CD14-positive monocyte (primary cell): ENCODE measurements at regions not wholly inside any gene's neighbourhood (a gene's known extent, or its start where the extent isn't known, plus 50 kb on each side); places are given as distances from the start of the nearest gene placed in this dataset.

Experiments
- DNase-seq, 3 donors: peaks; one replicate each; pipeline ENCODE4 v3.0.0-alpha.2; 2011 to 2022
- H2AFZ ChIP-seq: 2 replicates; pipeline ENCODE4 v1.6.0; 2012; ENCODE audit warnings: mild to moderate bottlenecking, low read depth, low read length, inconsistent platforms; ENCODE audit not compliant: insufficient read depth, poor library complexity, severe bottlenecking
- H3K27ac ChIP-seq, 2 donors: 1 replicate in 1 of 2; 2 replicates in 1 of 2; pipeline ENCODE4 v1.5.1; 2012 to 2013; ENCODE audit warnings: low read length in 2 of 2, control low read depth in 1 of 2, inconsistent platforms in 1 of 2, low read depth in 1 of 2, mild to moderate bottlenecking in 1 of 2
- H3K27me3 ChIP-seq, 2 donors: one replicate each; pipeline versions ENCODE4 v1.6.0 to v1.6.1; 2011 to 2013; ENCODE audit warnings: low read length in 2 of 2; ENCODE audit not compliant: control insufficient read depth in 2 of 2, insufficient read depth in 2 of 2
- H3K36me3 ChIP-seq, 2 donors: replicated peaks in 1 of 2; 1 replicate in 1 of 2; 2 replicates in 1 of 2; pipeline versions ENCODE4 v1.5.1 to v1.6.1; 2012 to 2013; ENCODE audit warnings: low read length in 2 of 2, control low read depth in 1 of 2, inconsistent platforms in 1 of 2, mild to moderate bottlenecking in 1 of 2; ENCODE audit not compliant: insufficient read depth in 2 of 2, control insufficient read depth in 1 of 2
- H3K4me1 ChIP-seq, 2 donors: 1 replicate in 1 of 2; 2 replicates in 1 of 2; pipeline versions ENCODE4 v1.5.1 to v1.6.1; 2012 to 2013; ENCODE audit warnings: low read length in 2 of 2, control low read depth in 1 of 2, inconsistent platforms in 1 of 2, mild to moderate bottlenecking in 1 of 2, moderate library complexity in 1 of 2; ENCODE audit not compliant: insufficient read depth in 2 of 2, control insufficient read depth in 1 of 2
- H3K4me2 ChIP-seq: replicated peaks from 2 replicates; pipeline ENCODE3; 2012; ENCODE audit warnings: low read length, moderate library complexity, mild to moderate bottlenecking; ENCODE audit not compliant: poor library complexity, severe bottlenecking; ENCODE audit errors: extremely low read depth
- H3K4me3 ChIP-seq, 3 experiments: fragments of 200-600 bp in 1 of 3; sonication (generic) in 1 of 3; replicated peaks in 1 of 3; 1 replicate in 2 of 3; 2 replicates in 1 of 3; pipeline ENCODE4 v1.5.1; 2011 to 2013; ENCODE audit warnings: low read length in 3 of 3, mild to moderate bottlenecking in 3 of 3, control low read depth in 2 of 3, low read depth in 2 of 3, inconsistent platforms in 1 of 3, moderate library complexity in 1 of 3
- H3K79me2 ChIP-seq: 2 replicates; pipeline ENCODE4 v1.6.0; 2012; ENCODE audit warnings: mild to moderate bottlenecking, control low read depth, inconsistent platforms, low read length, moderate library complexity; ENCODE audit not compliant: insufficient read depth
- H3K9ac ChIP-seq: 2 replicates; pipeline ENCODE4 v1.6.0; 2017; ENCODE audit warnings: low read length, mild to moderate bottlenecking; ENCODE audit not compliant: insufficient read depth, poor library complexity, severe bottlenecking
- H3K9me3 ChIP-seq, 2 donors: replicated peaks in 1 of 2; 1 replicate in 1 of 2; 2 replicates in 1 of 2; pipeline versions ENCODE4 v1.5.1 to v1.6.1; 2012 to 2013; ENCODE audit warnings: low read length in 2 of 2, control low read depth in 1 of 2; ENCODE audit not compliant: control insufficient read depth in 1 of 2, insufficient read depth in 1 of 2
- H4K20me1 ChIP-seq: 2 replicates; pipeline ENCODE4 v1.6.0; 2012; ENCODE audit warnings: mild to moderate bottlenecking, low read length, control low read depth, moderate library complexity; ENCODE audit not compliant: insufficient read depth
- H3K27ac Mint-ChIP-seq, 7 donors: one replicate each; pipeline ENCODE4 v1.8.0; 2020; ENCODE audit warnings: mild to moderate bottlenecking in 7 of 7, mixed read lengths in 7 of 7, moderate library complexity in 6 of 7, inconsistent platforms in 2 of 7
- H3K27me3 Mint-ChIP-seq, 3 donors: one replicate each; pipeline ENCODE4 v1.8.0; 2021 to 2022; ENCODE audit warnings: low read depth in 3 of 3, mild to moderate bottlenecking in 3 of 3, mixed read lengths in 3 of 3, moderate library complexity in 3 of 3, inconsistent platforms in 1 of 3
- H3K36me3 Mint-ChIP-seq, 2 donors: one replicate each; pipeline ENCODE4 v1.8.0; 2020; ENCODE audit warnings: mixed read lengths in 2 of 2, inconsistent platforms in 1 of 2, mild to moderate bottlenecking in 1 of 2
- H3K4me1 Mint-ChIP-seq: one replicate; pipeline ENCODE4 v1.8.0; 2020; ENCODE audit warnings: mild to moderate bottlenecking, mixed read lengths
- H3K4me3 Mint-ChIP-seq, 2 donors: one replicate each; pipeline ENCODE4 v1.8.0; 2020; ENCODE audit warnings: mild to moderate bottlenecking in 2 of 2, mixed read lengths in 2 of 2, moderate library complexity in 1 of 2
- H3K9me3 Mint-ChIP-seq, 7 donors: one replicate each; pipeline ENCODE4 v1.8.0; 2020 to 2022; ENCODE audit warnings: mixed read lengths in 7 of 7, mild to moderate bottlenecking in 6 of 7, moderate library complexity in 6 of 7, inconsistent platforms in 2 of 7
- WGBS: methylation state at CpG from one replicate; pipeline ENCODE4 v1.1.5; 2013; ENCODE audit warnings: missing lambda C conversion rate; ENCODE audit not compliant: insufficient coverage; 5-methylcytosine and 5-hydroxymethylcytosine counted together
- intact Hi-C, 2 donors: fragments of 100-400 bp; cut with micrococcal nuclease; formaldehyde crosslinking; loops; one replicate each; pipeline versions ENCODE4 v1.15.0 to v1.15.1; 2023
- TF ChIP-seq, protein P1 (sequence below): fragments of 200-600 bp; IDR thresholded peaks from one replicate; pipeline ENCODE4 v1.8.0; 2022; ENCODE audit warnings: antibody characterized with exemption, mild to moderate bottlenecking

DNA sequence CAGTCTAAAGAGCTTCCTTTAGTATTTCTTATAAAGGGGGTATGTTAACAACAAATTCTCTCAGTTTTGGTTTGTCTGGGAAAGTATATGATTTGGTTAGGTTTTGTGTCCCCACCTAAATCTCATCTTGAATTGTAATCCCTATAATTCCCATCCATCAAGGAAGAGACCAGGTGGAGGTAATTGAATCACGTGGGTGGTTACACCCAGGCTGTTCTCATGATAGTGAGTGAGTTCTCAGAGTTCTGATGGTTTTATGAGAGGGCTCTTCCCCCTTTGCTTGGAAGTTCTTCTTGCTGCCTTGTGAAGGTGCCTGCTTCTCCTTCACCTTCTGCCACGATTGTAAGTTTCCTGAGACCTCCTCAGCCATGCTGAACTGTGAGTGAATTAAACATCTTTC lies 109.1 kb downstream of the MACIR start:
- H3K9me3 Mint-ChIP-seq: peaks cover 0 to 6% (median 2%) of the 10 kb centered on the region in 7 donors
- no peak overlapping the region for H3K27ac ChIP-seq
- no peak overlapping the region for H2AFZ ChIP-seq
- WGBS: no CpG with 5 or more reads among the region's 2 CpGs
- H3K27ac Mint-ChIP-seq: no peak overlapping the region
- H3K27me3 ChIP-seq: no peaks in the 10 kb centered on the region
- no peak overlapping the region for H3K4me3 Mint-ChIP-seq
- intact Hi-C loops: no loop called here
- H3K4me1 Mint-ChIP-seq: no peaks in the 10 kb centered on the region
- H4K20me1 ChIP-seq: no peaks in the 10 kb centered on the region
- H3K79me2 ChIP-seq: no peaks in the 10 kb centered on the region
- no peaks in the 10 kb centered on the region for H3K36me3 Mint-ChIP-seq
- TF ChIP-seq, protein P1, sequence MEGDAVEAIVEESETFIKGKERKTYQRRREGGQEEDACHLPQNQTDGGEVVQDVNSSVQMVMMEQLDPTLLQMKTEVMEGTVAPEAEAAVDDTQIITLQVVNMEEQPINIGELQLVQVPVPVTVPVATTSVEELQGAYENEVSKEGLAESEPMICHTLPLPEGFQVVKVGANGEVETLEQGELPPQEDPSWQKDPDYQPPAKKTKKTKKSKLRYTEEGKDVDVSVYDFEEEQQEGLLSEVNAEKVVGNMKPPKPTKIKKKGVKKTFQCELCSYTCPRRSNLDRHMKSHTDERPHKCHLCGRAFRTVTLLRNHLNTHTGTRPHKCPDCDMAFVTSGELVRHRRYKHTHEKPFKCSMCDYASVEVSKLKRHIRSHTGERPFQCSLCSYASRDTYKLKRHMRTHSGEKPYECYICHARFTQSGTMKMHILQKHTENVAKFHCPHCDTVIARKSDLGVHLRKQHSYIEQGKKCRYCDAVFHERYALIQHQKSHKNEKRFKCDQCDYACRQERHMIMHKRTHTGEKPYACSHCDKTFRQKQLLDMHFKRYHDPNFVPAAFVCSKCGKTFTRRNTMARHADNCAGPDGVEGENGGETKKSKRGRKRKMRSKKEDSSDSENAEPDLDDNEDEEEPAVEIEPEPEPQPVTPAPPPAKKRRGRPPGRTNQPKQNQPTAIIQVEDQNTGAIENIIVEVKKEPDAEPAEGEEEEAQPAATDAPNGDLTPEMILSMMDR: no peak
- H3K27me3 Mint-ChIP-seq: peaks cover 0 to 3% (median 0%) of the 10 kb centered on the region in 3 donors
- no peak overlapping the region for H3K4me2 ChIP-seq
- DNase-seq: no peak
- H3K9me3 ChIP-seq: no peaks in the 10 kb centered on the region
- no peaks in the 10 kb centered on the region for H3K4me1 ChIP-seq
- no peak overlapping the region for H3K9ac ChIP-seq
- H3K36me3 ChIP-seq: no peaks in the 10 kb centered on the region
- no peak overlapping the region for H3K4me3 ChIP-seq

DNA sequence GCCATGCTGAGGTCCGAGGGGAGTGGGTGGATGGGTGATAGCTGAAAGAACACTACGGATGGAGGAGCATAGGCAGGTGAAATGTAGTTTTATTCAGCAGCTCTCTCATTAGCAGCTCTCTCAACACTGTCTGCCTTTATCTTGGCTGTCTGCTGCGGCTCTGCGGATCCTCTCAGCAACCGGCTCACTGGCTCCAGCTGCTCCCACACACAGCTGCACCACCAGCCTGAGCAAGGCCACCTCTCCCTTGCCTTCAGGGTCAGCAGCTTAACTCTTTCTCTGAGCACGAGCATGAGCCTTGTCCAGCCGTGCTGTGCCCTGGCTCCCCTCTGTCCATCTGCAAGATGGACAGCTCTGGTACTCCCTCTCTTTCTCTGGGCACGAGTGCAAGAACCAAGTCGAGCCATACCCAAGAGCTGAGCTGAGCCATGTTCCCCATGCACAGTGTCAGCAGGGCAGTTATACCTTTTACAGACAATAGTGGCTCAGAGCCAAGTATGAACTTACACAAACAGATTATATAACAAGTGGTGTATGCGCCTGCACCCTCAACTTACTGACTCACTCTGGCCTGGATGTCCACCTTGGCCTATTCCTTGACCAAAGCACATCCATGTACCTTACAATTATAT lies 108.5 kb downstream of the MACIR start:
- no peak overlapping the region for H3K9ac ChIP-seq
- no peak overlapping the region for H3K27ac Mint-ChIP-seq
- no peaks in the 10 kb centered on the region for H3K36me3 Mint-ChIP-seq

More for the DNA sequence above, 108.5 kb downstream of the MACIR start:
- no peak overlapping the region for H2AFZ ChIP-seq
- TF ChIP-seq, protein P1: no peak
- H3K4me3 ChIP-seq: no peak overlapping the region
- no peaks in the 10 kb centered on the region for H3K4me1 ChIP-seq
- intact Hi-C loops: no loop called here
- H3K9me3 ChIP-seq: no peaks in the 10 kb centered on the region
- H3K27me3 ChIP-seq: no peaks in the 10 kb centered on the region
- H3K27ac ChIP-seq: no peak overlapping the region
- no peaks in the 10 kb centered on the region for H4K20me1 ChIP-seq
- H3K4me3 Mint-ChIP-seq: no peak overlapping the region
- peaks cover 0 to 6% (median 2%) of the 10 kb centered on the region in 7 donors for H3K9me3 Mint-ChIP-seq
- H3K79me2 ChIP-seq: no peaks in the 10 kb centered on the region
- H3K27me3 Mint-ChIP-seq: peaks cover 0 to 3% (median 0%) of the 10 kb centered on the region in 3 donors
- WGBS: 96% methylated on average over 7 of the region's 10 CpGs
- no peaks in the 10 kb centered on the region for H3K36me3 ChIP-seq
- no peak for DNase-seq
- no peaks in the 10 kb centered on the region for H3K4me1 Mint-ChIP-seq
- H3K4me2 ChIP-seq: no peak overlapping the region
